GM12875 (cell line): ENCODE measurements at regions not wholly inside any gene's neighbourhood (a gene's known extent, or its start where the extent isn't known, plus 50 kb on each side); places are given as distances from the start of the nearest gene placed in this dataset.

ENCODE experiments used
- H3K4me3 ChIP-seq: one replicate; pipeline ENCODE4 v1.5.1; 2011; ENCODE audit warnings: low read depth, low read length, control low read depth
- CTCF ChIP-seq: IDR thresholded peaks from 2 replicates; pipeline ENCODE4 v1.5.1; 2011; ENCODE audit warnings: low read depth, mild to moderate bottlenecking, control low read depth, inconsistent platforms, low read length, moderate library complexity, borderline replicate concordance; ENCODE audit not compliant: insufficient read depth

GRCh38 chr2:122164964-122165363 lies 409.5 kb downstream of the TSN start:
- no peak for TF ChIP-seq CTCF
- H3K4me3 ChIP-seq = no peak overlapping the region

GRCh38 chr2:122166820-122167219 lies 411.4 kb downstream of the TSN start:
- TF ChIP-seq CTCF = no peak

GRCh38 chr2:122167515-122167914 lies 412.1 kb downstream of the TSN start:
- no peak for TF ChIP-seq CTCF
- H3K4me3 ChIP-seq = no peak overlapping the region

More at GRCh38 chr2:122166820-122167219, 411.4 kb downstream of the TSN start:
- H3K4me3 ChIP-seq = no peak overlapping the region

- H3K4me3 ChIP-seq = no peak overlapping the region
- no peak for TF ChIP-seq CTCF
Measured at GRCh38 chr2:122168799-122169198, 413.3 kb downstream of the TSN start.

GRCh38 chr2:122172812-122173211 lies 417.4 kb downstream of the TSN start:
- no peak overlapping the region for H3K4me3 ChIP-seq
- no peak for TF ChIP-seq CTCF

GRCh38 chr2:122174061-122174460 lies 418.6 kb downstream of the TSN start:
- no peak for TF ChIP-seq CTCF
- H3K4me3 ChIP-seq = no peak overlapping the region

- H3K4me3 ChIP-seq = no peak overlapping the region
- no peak for TF ChIP-seq CTCF
Measured at GRCh38 chr2:122179492-122180165, 424.2 kb downstream of the TSN start.
